ENCODE measurements at regions not wholly inside any gene's neighbourhood (a gene's known extent, or its start where the extent isn't known, plus 50 kb on each side); places are given as distances from the start of the nearest gene placed in this dataset.
A peak's percentile ranks its signal among the peaks of the same experiment; 100 is the strongest.

DNA sequence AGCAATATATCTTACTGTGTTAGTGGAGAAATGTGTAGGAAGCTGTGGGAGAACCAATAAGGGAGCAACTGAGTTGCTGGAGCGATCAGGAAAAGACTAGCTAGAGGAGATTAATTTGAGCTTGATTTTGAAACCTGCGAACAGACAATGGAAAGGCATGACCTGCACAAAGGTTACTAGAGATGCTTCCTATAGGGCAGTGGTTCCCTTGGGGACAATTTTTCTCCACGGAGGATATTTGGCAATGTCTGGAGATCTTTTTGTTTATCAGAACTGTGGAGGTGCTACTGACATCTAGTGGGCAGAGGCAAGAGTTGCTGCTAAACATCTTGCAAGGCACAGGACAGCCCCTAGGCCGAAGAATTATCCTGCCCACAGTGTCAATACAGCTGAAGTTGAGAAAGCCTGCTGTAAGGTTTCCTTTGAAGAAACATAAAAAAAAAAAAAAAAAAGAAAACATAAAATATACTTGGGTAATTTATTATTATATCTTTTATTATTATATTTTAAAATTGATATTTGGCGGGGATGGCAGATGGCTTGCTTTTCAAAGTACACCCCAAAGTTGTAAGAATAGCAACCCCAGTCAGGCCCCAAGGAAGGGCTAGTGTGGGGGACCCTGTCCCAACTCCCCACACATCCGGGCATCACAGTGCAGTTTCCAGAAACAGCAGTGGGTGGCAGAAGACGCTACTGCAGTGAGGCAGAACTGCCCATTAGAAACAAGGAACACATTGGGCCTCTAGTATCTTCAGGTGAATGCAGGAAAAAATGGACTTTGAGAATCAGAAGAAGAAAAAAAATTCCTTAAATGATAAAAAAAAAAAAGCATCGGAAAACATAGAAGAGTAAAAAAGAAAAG lies 481.6 kb downstream of the SH2D4B start:
- Histone ChIP-seq H2AFZ (ENCODE audit: low read length) (no peak overlapping the region), H3K79me2 (ENCODE audit: control insufficient read depth, insufficient read depth, low read length) (no peaks in the 10 kb centered on the region), H3K4me3 (replicated peaks in 1 of 4; ENCODE audit: control extremely low read depth in 1 of 4, insufficient read depth in 1 of 4, low read depth in 3 of 4, low read length in 4 of 4) (no peak overlapping the region), H4K20me1 (ENCODE audit: control insufficient read depth, extremely low read depth, insufficient read depth, low read length) (no peaks in the 10 kb centered on the region), H3K4me2 (ENCODE audit: extremely low read depth, insufficient read depth, low read length) (no peak overlapping the region), H3K27ac (ENCODE audit: insufficient read depth, low read length) (no peak overlapping the region), H3K9me3 (ENCODE audit: control insufficient read depth, insufficient read depth, low read depth, low read length) (no peaks in the 10 kb centered on the region), H3K4me1 (ENCODE audit: control insufficient read depth, extremely low read depth, insufficient read depth, low read length) (no peaks in the 10 kb centered on the region), H3K36me3 (ENCODE audit: control insufficient read depth, insufficient read depth, low read length) (no peaks in the 10 kb centered on the region), H3K27me3 (ENCODE audit: control insufficient read depth, insufficient read depth, low read length) (no peaks in the 10 kb centered on the region), H3K9ac (ENCODE audit: insufficient read depth, low read length) (no peak overlapping the region)
- peak; percentile 27 to 29 for DNase-seq (ENCODE audit: low read depth in 2 of 2)
- peak; percentile 37 to 59 for TF ChIP-seq CTCF (conservative IDR thresholded peaks at IDR 0.05 in 1 of 2, IDR thresholded peaks at IDR 0.05 in 1 of 2; ENCODE audit: low read depth in 1 of 2, low read length in 2 of 2)
- no peak for TF ChIP-seq EZH2 (IDR thresholded peaks at IDR 0.05; ENCODE audit: low read length, missing control alignments)

DNA sequence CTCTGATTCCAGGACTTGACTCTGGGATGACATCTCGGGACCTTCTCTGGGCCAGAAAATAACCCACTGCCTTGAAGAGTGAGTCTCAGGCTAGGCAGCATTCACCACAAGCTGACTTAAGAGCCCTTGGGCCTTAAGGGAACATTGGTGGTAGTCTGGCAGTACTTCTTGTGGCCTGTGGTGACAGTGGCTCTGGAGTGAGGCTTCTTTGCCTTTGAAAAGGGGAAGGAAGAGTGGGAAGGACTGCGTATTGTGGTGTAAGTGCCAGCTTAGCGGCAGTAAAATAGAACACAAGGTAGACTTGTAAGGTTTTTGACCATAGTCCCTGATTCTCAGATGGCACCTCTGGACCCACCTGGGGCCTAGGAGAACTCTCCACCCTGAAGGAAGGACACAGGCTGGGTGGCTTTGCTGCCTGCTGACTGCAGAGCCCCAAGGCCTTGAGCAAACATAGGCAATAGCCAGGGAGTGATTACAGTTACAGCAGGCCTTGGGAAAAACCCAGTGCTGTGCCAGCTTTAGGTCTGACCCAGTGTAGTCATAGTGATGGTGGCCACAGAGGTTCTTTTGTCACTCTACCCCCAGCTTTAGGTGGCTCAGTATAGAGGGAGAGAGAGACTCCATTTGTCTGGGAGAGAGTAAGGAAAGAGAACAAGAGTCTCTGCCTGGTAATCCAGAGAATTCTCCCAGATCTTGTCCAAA lies 483.9 kb downstream of the SH2D4B start:
- no peak for DNase-seq (ENCODE audit: low read depth in 2 of 2)
- H4K20me1 ChIP-seq (ENCODE audit: control insufficient read depth, extremely low read depth, insufficient read depth, low read length) = no peaks in the 10 kb centered on the region
- no peak overlapping the region for H3K9ac ChIP-seq (ENCODE audit: insufficient read depth, low read length)
- H2AFZ ChIP-seq (ENCODE audit: low read length) = no peak overlapping the region
- H3K27me3 ChIP-seq (ENCODE audit: control insufficient read depth, insufficient read depth, low read length) = no peaks in the 10 kb centered on the region
- H3K9me3 ChIP-seq (ENCODE audit: control insufficient read depth, insufficient read depth, low read depth, low read length) = no peaks in the 10 kb centered on the region
- no peaks in the 10 kb centered on the region for H3K4me1 ChIP-seq (ENCODE audit: control insufficient read depth, extremely low read depth, insufficient read depth, low read length)
- H3K4me3 ChIP-seq (replicated peaks in 1 of 4; ENCODE audit: control extremely low read depth in 1 of 4, insufficient read depth in 1 of 4, low read depth in 3 of 4, low read length in 4 of 4) = no peak overlapping the region
- no peak overlapping the region for H3K27ac ChIP-seq (ENCODE audit: insufficient read depth, low read length)
- TF ChIP-seq CTCF (conservative IDR thresholded peaks at IDR 0.05 in 1 of 2, IDR thresholded peaks at IDR 0.05 in 1 of 2; ENCODE audit: low read depth in 1 of 2, low read length in 2 of 2) (no peak), EZH2 (IDR thresholded peaks at IDR 0.05; ENCODE audit: low read length, missing control alignments) (no peak)
- no peaks in the 10 kb centered on the region for H3K36me3 ChIP-seq (ENCODE audit: control insufficient read depth, insufficient read depth, low read length)
- H3K79me2 ChIP-seq (ENCODE audit: control insufficient read depth, insufficient read depth, low read length) = no peaks in the 10 kb centered on the region
- no peak overlapping the region for H3K4me2 ChIP-seq (ENCODE audit: extremely low read depth, insufficient read depth, low read length)

DNA sequence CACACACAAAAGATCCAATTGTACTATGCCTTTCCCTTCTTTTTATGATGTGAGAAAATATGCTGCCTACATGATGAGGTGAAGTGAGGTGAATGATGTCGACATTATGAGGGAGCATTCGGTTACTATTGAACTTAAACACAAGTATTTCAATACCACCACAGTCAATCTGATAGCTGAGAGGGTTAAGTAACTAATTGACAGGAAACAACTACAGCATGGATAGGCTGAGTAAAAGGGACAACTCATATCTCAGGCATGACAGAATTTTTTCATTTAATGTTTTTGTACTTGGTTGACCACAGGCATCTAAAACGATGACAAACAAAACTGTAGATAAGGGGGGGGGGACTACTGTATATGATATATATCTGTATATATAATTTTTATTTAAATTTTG lies 488.9 kb downstream of the SH2D4B start:
- Histone ChIP-seq H3K9me3 (ENCODE audit: control insufficient read depth, insufficient read depth, low read depth, low read length) (no peaks in the 10 kb centered on the region), H3K4me2 (ENCODE audit: extremely low read depth, insufficient read depth, low read length) (no peak overlapping the region), H3K27me3 (ENCODE audit: control insufficient read depth, insufficient read depth, low read length) (no peaks in the 10 kb centered on the region), H2AFZ (ENCODE audit: low read length) (no peak overlapping the region), H3K9ac (ENCODE audit: insufficient read depth, low read length) (no peak overlapping the region), H3K79me2 (ENCODE audit: control insufficient read depth, insufficient read depth, low read length) (no peaks in the 10 kb centered on the region), H3K27ac (ENCODE audit: insufficient read depth, low read length) (no peak overlapping the region), H3K36me3 (ENCODE audit: control insufficient read depth, insufficient read depth, low read length) (no peaks in the 10 kb centered on the region), H4K20me1 (ENCODE audit: control insufficient read depth, extremely low read depth, insufficient read depth, low read length) (no peaks in the 10 kb centered on the region), H3K4me1 (ENCODE audit: control insufficient read depth, extremely low read depth, insufficient read depth, low read length) (no peaks in the 10 kb centered on the region), H3K4me3 (replicated peaks in 1 of 4; ENCODE audit: control extremely low read depth in 1 of 4, insufficient read depth in 1 of 4, low read depth in 3 of 4, low read length in 4 of 4) (no peak overlapping the region)
- DNase-seq (ENCODE audit: low read depth in 2 of 2) = peak in 1 of 2 donors; percentile 0
- TF ChIP-seq EZH2 (IDR thresholded peaks at IDR 0.05; ENCODE audit: low read length, missing control alignments) (no peak), CTCF (conservative IDR thresholded peaks at IDR 0.05 in 1 of 2, IDR thresholded peaks at IDR 0.05 in 1 of 2; ENCODE audit: low read depth in 1 of 2, low read length in 2 of 2) (no peak)

Data from fibroblast of lung (primary cell).